ENCODE measurements at regions not wholly inside any gene's neighbourhood (a gene's known extent, or its start where the extent isn't known, plus 50 kb on each side); places are given as distances from the start of the nearest gene placed in this dataset.
"Not testable (repeated sequence)": the region's sequence is repeated elsewhere in the genome, so short reads cannot be mapped to it uniquely, and the experiment has no call there.

- Histone ChIP-seq H3K4me3 (no peak overlapping the region), H3K27ac (no peak overlapping the region)
Observed at GRCh38 chr3:84637272-84637671, 321.5 kb upstream of the CADM2 start.

- H3K27ac ChIP-seq = no peak overlapping the region
- no peak overlapping the region for H3K4me3 ChIP-seq
Observed at GRCh38 chr3:84666468-84666867, 292.3 kb upstream of the CADM2 start.

GRCh38 chr3:84679211-84679610 is 279.6 kb upstream of the CADM2 start:
- Histone ChIP-seq H3K27ac (no peak overlapping the region), H3K4me3 (no peak overlapping the region)

- no peak overlapping the region for H3K4me3 ChIP-seq
- no peak overlapping the region for H3K27ac ChIP-seq
Observed at GRCh38 chr3:84680700-84681099, 278.1 kb upstream of the CADM2 start.

- H3K4me3 ChIP-seq = no peak overlapping the region
- no peak overlapping the region for H3K27ac ChIP-seq
Observed at GRCh38 chr3:84683493-84683892, 275.3 kb upstream of the CADM2 start.

- Histone ChIP-seq H3K27ac (no peak overlapping the region), H3K4me3 (no peak overlapping the region)
Observed at GRCh38 chr3:84685467-84685866, 273.3 kb upstream of the CADM2 start.

- Histone ChIP-seq H3K4me3 (no peak overlapping the region), H3K27ac (no peak overlapping the region)
Observed at GRCh38 chr3:84692261-84692660, 266.5 kb upstream of the CADM2 start.

- not testable (repeated sequence) for H3K27ac ChIP-seq
Observed at GRCh38 chr3:84710288-84710687, 248.5 kb upstream of the CADM2 start.

GRCh38 chr3:84717894-84718293 is 240.9 kb upstream of the CADM2 start:
- Histone ChIP-seq H3K27ac (no peak overlapping the region), H3K4me3 (no peak overlapping the region)

More at GRCh38 chr3:84710288-84710687, 248.5 kb upstream of the CADM2 start:
- not testable (repeated sequence) for H3K4me3 ChIP-seq

GRCh38 chr3:84724877-84725276 is 233.9 kb upstream of the CADM2 start:
- Histone ChIP-seq H3K4me3 (no peak overlapping the region), H3K27ac (no peak overlapping the region)

GRCh38 chr3:84727616-84728015 is 231.2 kb upstream of the CADM2 start:
- H3K4me3 ChIP-seq = no peak overlapping the region
- no peak overlapping the region for H3K27ac ChIP-seq

- H3K4me3 ChIP-seq, H3K27ac ChIP-seq: not testable (repeated sequence)
Observed at GRCh38 chr3:84734731-84735130, 224.1 kb upstream of the CADM2 start.

- Histone ChIP-seq H3K4me3 (no peak overlapping the region), H3K27ac (no peak overlapping the region)
Observed at GRCh38 chr3:84738086-84738485, 220.7 kb upstream of the CADM2 start.

GRCh38 chr3:84742915-84743425 is 215.8 kb upstream of the CADM2 start:
- H3K4me3 ChIP-seq = no peak overlapping the region
- no peak overlapping the region for H3K27ac ChIP-seq

GRCh38 chr3:84744130-84744529 is 214.7 kb upstream of the CADM2 start:
- no peak overlapping the region for H3K27ac ChIP-seq

GRCh38 chr3:84755860-84756259 is 202.9 kb upstream of the CADM2 start:
- no peak overlapping the region for H3K4me3 ChIP-seq
- H3K27ac ChIP-seq = no peak overlapping the region

More at GRCh38 chr3:84744130-84744529, 214.7 kb upstream of the CADM2 start:
- H3K4me3 ChIP-seq = no peak overlapping the region

- Histone ChIP-seq H3K4me3 (no peak overlapping the region), H3K27ac (no peak overlapping the region)
Observed at GRCh38 chr3:84759361-84759760, 199.4 kb upstream of the CADM2 start.

GRCh38 chr3:84772841-84773240 is 185.9 kb upstream of the CADM2 start:
- H3K27ac ChIP-seq = no peak overlapping the region
- no peak overlapping the region for H3K4me3 ChIP-seq

- no peak overlapping the region for H3K4me3 ChIP-seq
Observed at GRCh38 chr3:84783281-84783680, 175.5 kb upstream of the CADM2 start.

GRCh38 chr3:84789961-84790360 is 168.8 kb upstream of the CADM2 start:
- Histone ChIP-seq H3K4me3 (no peak overlapping the region), H3K27ac (no peak overlapping the region)

More at GRCh38 chr3:84783281-84783680, 175.5 kb upstream of the CADM2 start:
- no peak overlapping the region for H3K27ac ChIP-seq

GRCh38 chr3:84806958-84807357 is 151.8 kb upstream of the CADM2 start:
- H3K4me3 ChIP-seq = no peak overlapping the region
- H3K27ac ChIP-seq = no peak overlapping the region

GRCh38 chr3:84820126-84820525 is 138.7 kb upstream of the CADM2 start:
- H3K27ac ChIP-seq = no peak overlapping the region
- H3K4me3 ChIP-seq = no peak overlapping the region
